ENCODE measurements at regions not wholly inside any gene's neighbourhood (a gene's known extent, or its start where the extent isn't known, plus 50 kb on each side); places are given as distances from the start of the nearest gene placed in this dataset.

DNA sequence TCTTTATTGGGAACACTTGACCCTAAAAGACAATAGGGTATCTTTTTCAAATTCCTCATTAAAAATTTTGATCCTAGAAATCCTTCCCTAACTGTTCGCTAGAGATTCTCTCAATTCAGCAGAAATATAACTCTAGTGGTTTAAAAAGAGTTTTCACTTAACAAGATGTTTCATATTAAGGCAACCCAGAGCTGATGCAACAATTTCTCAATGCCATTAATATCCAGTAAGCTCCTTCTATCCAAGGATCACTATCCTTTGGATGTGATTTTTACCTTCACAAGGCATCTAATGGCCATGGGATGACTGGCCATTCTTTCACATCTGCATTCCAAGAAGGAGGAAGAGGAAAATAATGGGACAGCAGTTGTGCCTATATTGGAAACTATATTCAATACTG lies 183.4 kb downstream of the ANKRD50 start:
- DNase-seq (ENCODE audit: low read depth in 3 of 3) = no peak

DNA sequence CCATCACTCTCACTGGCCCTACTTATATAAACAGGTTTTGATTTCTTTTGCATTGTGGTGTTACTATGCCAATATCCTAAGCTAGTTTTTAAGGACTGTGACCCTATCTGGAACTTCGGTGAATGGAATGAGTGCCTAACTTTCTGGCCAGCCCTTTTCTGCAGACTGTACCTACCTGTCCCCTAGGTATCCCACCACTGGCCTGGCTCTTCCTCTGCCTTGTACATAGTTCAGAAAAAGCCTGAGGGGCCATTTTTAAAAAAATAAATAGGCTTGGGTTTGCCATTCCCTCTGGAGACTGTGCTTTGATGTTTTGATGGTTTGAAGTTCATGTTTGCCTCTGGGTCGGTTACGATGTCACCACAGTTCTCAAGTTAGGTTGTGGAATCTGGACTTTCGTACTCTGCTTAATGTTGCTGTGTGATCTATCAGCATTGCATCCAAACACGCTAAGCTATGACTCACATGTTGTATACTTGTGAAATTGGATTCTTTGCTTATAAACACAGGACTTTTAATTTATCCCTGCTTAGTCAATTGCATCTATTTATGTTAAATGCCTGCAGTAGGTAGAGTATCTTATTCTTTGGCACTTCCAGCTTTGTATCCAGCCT lies 182.0 kb downstream of the ANKRD50 start:
- DNase-seq (ENCODE audit: low read depth in 3 of 3) = no peak

- no peak for DNase-seq (ENCODE audit: low read depth in 3 of 3)
These were observed 178.4 kb downstream of the ANKRD50 start for GRCh38 chr4:124534131-124534530.

DNA sequence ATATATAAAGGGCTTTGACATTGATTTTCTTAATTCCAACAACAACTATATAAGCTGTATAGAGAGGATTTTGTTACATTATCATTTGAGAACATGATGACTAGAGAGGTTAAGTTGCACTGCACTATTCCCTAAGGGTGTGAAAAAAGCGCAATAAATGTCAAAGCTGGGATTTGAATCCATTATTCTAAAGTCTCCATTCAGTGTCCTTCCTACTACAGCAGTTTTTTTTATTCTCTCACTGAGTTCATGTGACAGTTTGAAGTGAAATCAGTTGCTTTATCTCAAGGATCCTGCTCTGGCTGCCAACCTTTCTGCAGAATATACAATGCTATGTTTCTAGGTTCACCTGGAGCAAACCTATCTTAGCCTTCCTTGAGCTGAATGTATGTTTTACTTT lies 177.5 kb downstream of the ANKRD50 start:
- no peak for DNase-seq (ENCODE audit: low read depth in 3 of 3)

DNA sequence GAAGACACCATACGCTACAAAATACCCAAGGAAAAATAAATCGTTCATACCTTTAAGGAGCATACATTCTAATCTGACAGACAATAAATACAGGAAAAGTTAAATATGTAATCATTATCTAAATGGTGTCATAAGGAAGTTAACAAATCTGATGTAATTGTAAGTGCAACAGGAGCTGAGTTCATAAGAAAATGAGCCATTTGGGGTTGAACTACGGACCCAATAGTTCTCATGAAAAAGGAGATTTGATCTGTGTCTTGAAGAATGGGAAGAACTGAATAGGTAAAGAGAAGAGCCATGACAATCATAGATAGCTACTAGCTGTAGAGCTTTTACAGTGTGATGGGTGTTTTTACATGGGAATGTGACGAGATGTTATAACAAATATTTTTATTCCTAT lies 175.6 kb downstream of the ANKRD50 start:
- DNase-seq (ENCODE audit: low read depth in 3 of 3) = no peak

DNA sequence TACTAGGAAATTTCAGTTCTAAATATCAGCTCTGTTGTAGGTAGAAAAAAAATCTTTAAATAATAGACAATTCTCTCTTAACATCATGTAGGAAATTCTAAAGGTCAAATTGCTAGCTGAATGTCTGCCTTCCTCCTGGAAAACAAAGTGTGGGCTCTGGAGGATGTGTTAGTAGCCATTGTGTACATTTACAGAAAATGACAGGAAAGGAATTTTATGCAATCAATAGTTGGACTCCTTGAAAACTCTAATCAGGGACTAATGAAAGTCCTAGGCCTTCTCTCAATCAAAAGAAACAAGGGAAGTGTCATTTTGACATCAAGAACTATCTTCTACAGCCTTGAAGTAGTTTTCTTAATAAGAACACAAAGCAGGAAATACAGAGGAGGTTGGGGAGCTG lies 174.6 kb downstream of the ANKRD50 start:
- DNase-seq (ENCODE audit: low read depth in 3 of 3) = no peak

GRCh38 chr4:124540014-124540413 lies 172.5 kb downstream of the ANKRD50 start:
- DNase-seq (ENCODE audit: low read depth in 3 of 3) = no peak

DNA sequence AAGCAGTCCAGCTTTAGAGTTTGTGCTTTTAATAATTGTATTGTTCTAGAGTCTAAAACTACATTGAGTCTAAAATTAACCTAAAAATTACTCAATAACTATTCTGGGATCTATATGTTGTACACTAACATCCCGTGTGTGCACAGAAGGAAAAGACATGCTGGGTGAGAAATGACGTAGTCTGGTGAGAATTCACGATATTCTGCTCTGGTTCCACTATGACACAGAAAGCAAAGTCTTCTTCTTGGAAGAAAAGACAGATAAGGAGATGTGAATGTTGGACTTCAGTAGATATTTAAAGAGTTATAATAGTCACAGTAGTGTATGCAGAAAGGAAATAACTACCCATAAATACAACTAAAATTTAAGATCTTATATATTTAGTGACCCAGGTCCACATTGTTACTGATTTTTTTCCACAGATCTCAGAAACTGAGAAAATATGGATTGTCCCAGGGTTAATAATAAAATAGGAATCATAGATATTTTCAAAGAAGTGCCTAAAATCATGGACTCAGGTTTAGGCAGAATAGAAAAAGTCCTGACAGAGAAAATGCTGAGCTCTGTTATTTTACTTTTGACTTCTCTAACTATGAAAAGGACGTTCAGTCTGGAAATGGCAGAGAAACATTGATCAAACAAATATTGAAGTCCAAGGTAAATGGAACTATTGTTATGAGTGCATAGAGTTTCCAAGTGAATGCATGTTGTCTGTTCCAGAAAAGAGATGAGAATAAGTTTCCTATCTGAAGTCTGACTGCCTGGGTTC lies 170.7 kb downstream of the ANKRD50 start:
- no peak for DNase-seq (ENCODE audit: low read depth in 3 of 3)

- DNase-seq (ENCODE audit: low read depth in 3 of 3) = no peak
These were observed 156.6 kb downstream of the ANKRD50 start for GRCh38 chr4:124555959-124556358.

DNA sequence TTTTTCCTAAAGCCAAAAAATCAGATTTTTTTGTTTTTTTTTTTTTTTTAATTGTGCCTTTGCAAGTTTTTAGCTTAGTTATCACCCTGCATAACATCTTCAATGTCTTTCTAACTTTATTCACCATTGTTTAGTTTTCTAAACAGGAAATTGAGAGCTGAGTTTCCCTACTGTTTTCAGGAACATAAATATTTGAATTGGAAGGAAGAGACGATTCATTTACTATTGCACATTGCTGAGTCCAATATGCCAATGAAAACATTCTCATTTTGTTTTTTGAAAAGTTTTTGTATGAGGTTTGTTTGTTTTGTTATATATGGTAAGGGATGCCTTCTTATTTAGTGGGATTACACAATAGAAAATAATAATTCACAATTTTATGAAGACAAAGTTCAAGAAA lies 148.4 kb downstream of the ANKRD50 start:
- DNase-seq (ENCODE audit: low read depth in 3 of 3) = no peak

DNA sequence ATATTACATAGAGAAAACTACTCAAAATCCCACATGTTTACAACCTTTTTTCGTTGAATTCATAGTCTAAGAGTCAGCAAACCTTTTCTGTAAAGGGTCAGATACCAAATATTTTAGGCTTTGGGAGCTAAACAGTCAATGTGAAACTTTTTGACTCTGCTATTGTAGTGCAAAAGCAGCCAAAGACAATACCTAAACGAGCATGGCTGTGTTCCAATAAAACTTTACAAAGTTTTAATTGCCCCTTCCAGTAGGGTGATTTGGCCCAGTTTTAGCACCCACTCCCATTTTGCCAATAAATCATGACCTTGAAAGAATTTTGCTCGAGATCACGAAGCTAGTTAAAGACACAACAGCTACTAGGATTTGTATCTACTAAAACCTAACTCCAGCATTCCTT lies 147.2 kb downstream of the ANKRD50 start:
- no peak for DNase-seq (ENCODE audit: low read depth in 3 of 3)

DNA sequence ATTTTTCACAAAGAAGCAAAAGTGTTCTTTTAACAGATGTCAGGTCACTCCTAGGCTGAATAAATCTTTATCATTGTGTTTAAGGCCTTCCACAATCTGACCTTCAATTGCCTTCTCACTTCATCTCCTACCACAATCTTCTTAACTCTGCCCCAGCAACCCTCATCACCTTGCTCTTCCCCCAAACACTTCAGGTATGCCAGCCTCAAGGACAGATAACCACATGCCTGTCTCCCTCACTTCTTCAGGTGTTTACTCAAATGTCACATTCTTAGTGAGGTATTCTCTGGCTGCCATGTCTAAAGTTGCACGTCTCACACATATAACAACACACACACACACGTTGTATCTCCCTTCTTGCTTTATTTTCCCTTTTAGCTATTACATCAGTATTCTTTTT lies 146.5 kb downstream of the ANKRD50 start:
- DNase-seq (ENCODE audit: low read depth in 3 of 3) = no peak

DNA sequence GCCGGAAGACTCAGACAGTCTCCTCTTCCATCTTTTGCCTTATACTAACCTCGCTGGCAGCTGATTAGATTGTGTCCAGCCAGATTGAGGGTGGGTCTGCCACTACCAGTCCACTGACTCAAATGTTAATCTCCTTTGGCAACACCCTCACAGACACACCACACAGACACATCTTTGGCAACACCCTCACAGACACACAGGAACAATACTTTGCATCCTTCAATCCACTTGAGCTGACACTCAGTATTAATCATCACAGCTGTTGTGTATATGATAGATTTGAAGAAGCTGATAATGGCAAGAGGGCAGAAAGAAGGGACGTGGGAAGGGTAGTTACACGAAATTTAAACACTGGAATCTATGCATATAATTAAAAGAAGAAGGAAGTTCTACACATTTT lies 139.5 kb downstream of the ANKRD50 start:
- DNase-seq (ENCODE audit: low read depth in 3 of 3) = no peak

DNA sequence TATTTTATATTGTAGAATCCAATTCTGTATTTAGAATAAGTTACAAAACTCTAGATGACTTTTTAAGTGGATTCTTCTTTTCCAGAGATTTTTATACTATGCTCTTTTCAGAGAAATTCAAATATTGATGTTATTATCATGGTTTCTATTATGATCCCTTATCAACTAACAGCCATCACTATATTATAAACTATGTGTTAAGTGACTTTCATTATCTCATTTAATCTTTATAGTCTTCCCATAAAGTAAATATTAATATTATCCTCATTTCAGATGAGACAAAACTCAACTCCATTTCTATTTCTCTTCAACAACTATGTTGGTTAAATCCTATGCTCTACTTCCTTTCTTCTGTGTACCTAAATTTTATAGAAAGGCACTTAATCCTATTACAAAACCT lies 132.6 kb downstream of the ANKRD50 start:
- DNase-seq (ENCODE audit: low read depth in 3 of 3) = no peak

DNA sequence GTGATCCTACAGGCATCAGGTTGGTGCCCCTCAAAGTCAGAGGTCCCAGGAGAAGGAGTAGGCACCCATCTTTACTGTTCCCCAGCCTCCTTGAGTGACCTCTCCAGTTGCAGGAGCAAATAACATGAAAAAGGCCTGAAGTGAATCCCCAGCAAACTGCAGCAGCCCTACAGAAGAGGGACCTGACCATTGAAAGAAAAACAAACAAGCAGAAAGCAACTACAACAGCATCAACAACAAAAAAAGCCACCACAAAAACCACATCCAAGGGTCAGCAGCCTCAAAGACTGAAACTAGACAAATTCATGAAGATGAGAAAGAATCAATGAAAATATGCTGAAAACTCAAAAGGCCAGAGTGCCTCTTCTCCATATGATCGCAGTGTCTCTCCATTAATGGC lies 128.7 kb downstream of the ANKRD50 start:
- no peak for DNase-seq (ENCODE audit: low read depth in 3 of 3)

- DNase-seq (ENCODE audit: low read depth in 3 of 3) = no peak
These were observed 122.7 kb downstream of the ANKRD50 start for GRCh38 chr4:124589786-124590185.

DNA sequence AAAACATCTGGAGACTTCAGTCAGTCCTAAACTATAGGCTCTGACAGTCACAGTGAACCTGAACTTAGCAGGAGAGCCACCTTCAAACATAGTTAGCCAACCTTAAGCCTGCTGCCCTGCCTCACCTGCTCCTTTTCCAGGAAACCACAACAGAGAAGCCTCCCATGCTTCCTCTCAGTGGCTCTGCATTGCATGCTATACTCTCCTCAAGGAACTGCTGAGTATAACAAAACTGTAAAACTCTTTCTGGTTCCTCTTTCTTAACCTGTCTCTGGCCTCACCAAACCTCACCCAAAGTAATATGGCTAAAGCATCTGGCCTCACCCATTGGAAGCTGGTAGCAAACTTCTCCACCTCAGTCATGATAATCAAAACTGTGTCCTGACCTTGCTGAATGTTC lies 122.1 kb downstream of the ANKRD50 start:
- no peak for DNase-seq (ENCODE audit: low read depth in 3 of 3)

GRCh38 chr4:124591637-124592036 lies 120.9 kb downstream of the ANKRD50 start:
- DNase-seq (ENCODE audit: low read depth in 3 of 3) = no peak

DNA sequence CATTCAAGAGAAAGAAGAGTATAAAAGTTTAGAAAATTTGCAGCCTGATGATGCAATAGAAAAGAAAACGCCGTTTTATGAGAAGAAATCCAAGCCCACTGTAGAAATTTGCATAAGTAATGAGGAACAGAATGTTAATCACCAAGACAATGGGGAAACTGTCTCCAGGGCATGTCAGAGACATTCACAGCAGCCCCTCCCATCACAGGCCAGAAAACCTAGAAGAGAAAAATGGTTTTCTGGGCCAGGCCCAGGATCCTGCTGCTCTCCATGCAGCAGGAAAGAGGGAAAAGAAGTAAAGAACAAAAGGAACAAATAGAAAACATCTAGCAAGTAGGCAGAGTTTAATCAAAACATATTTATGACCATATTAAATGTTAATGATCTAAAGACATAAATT lies 119.0 kb downstream of the ANKRD50 start:
- no peak for DNase-seq (ENCODE audit: low read depth in 3 of 3)

DNA sequence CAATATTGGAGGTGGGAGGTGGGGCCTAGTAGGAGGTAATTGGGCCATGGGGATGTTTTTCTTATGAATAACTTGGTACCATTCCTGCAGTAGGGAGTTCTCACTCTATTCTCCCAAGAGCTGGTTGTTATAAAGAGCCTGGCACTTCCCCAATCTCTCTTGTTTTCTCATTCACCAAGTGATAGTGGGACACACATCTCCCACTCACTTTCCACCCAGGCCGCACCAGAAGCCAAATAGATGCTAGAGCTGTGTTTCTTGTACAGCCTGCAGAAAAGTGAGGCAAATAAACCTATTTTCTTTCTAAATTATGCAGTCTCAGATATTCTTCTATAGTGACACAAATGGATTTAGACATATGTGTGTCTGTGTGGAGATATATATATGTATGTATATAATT lies 117.6 kb downstream of the ANKRD50 start:
- no peak for DNase-seq (ENCODE audit: low read depth in 3 of 3)

- no peak for DNase-seq (ENCODE audit: low read depth in 3 of 3)
These were observed 115.7 kb downstream of the ANKRD50 start for GRCh38 chr4:124596816-124597215.

GRCh38 chr4:124610211-124610610 lies 102.3 kb downstream of the ANKRD50 start:
- DNase-seq (ENCODE audit: low read depth in 3 of 3) = no peak

All from stimulated activated CD4-positive, alpha-beta T cell treated with anti-CD3 and anti-CD28 coated beads, TNF-alpha, amount 100 ng/mL, for 24 hours (primary cell).